CD4-positive, alpha-beta T cell (primary cell): ENCODE measurements at regions not wholly inside any gene's neighbourhood (a gene's known extent, or its start where the extent isn't known, plus 50 kb on each side); places are given as distances from the start of the nearest gene placed in this dataset.

Experiments
- ATAC-seq: fragments of 200-7000 bp; cut with Tn5 transposase; one replicate; pipeline ENCODE4 v1.10.0; 2022; ENCODE audit warnings: mild to moderate bottlenecking; ENCODE audit not compliant: poor library complexity
- CTCF ChIA-PET: fragments of 350-600 bp; sonication (Branson Sonifier 250); formaldehyde crosslinking; loops from one replicate; lab custom pipeline; 2021; ENCODE audit warnings: antibody characterized with exemption, inconsistent platforms; lab: Charles Lee
- POLR2A ChIA-PET: fragments of 350-600 bp; sonication (Branson Sonifier 250); formaldehyde crosslinking; loops from one replicate; lab custom pipeline; 2021; ENCODE audit warnings: antibody characterized with exemption, inconsistent platforms; lab: Charles Lee
- DNase-seq, 14 experiments: peaks; one replicate each; pipeline ENCODE4 v3.0.0-alpha.2; 2013 to 2020; ENCODE audit warnings: mixed read lengths in 2 of 14
- H3K27ac ChIP-seq, 2 donors: one replicate each; pipeline versions ENCODE4 v1.5.1 to v1.7.0; 2013; ENCODE audit warnings: low read length in 2 of 2, low read depth in 1 of 2, mild to moderate bottlenecking in 1 of 2
- H3K27me3 ChIP-seq, 2 experiments: 1 replicate in 1 of 2; 2 replicates in 1 of 2; pipeline versions ENCODE4 v1.6.1 to v1.7.0; 2013; ENCODE audit warnings: low read length in 2 of 2, control low read depth in 1 of 2, mild to moderate bottlenecking in 1 of 2, moderate library complexity in 1 of 2; ENCODE audit not compliant: insufficient read depth in 2 of 2, control insufficient read depth in 1 of 2
- H3K36me3 ChIP-seq: one replicate; pipeline ENCODE4 v1.6.1; 2013; ENCODE audit warnings: low read length, control low read depth; ENCODE audit not compliant: insufficient read depth
- H3K4me1 ChIP-seq: one replicate; pipeline ENCODE4 v1.6.1; 2013; ENCODE audit warnings: low read length, control low read depth; ENCODE audit not compliant: insufficient read depth
- H3K4me3 ChIP-seq: one replicate; pipeline ENCODE4 v1.5.1; 2013; ENCODE audit warnings: mild to moderate bottlenecking, low read length, moderate library complexity
- H3K9me3 ChIP-seq, 2 experiments: 1 replicate in 1 of 2; 2 replicates in 1 of 2; pipeline versions ENCODE4 v1.6.1 to v1.7.0; 2013; ENCODE audit warnings: low read length in 2 of 2, mild to moderate bottlenecking in 2 of 2, control low read depth in 1 of 2, moderate library complexity in 1 of 2; ENCODE audit not compliant: control insufficient read depth in 1 of 2, insufficient read depth in 1 of 2
- H3K27ac Mint-ChIP-seq: one replicate; pipeline ENCODE4 v1.8.0; 2020; ENCODE audit warnings: mixed read lengths
- H3K27me3 Mint-ChIP-seq: one replicate; pipeline ENCODE4 v1.8.0; 2021; ENCODE audit warnings: mixed read lengths
- H3K36me3 Mint-ChIP-seq: one replicate; pipeline ENCODE4 v1.8.0; 2021; ENCODE audit warnings: low read depth, mixed read lengths
- H3K4me1 Mint-ChIP-seq: one replicate; pipeline ENCODE4 v1.8.0; 2021; ENCODE audit warnings: low read depth, mixed read lengths
- H3K4me3 Mint-ChIP-seq: one replicate; pipeline ENCODE4 v1.8.0; 2020; ENCODE audit warnings: mild to moderate bottlenecking, mixed read lengths
- H3K9me3 Mint-ChIP-seq: one replicate; pipeline ENCODE4 v1.8.0; 2020; ENCODE audit warnings: mixed read lengths
- intact Hi-C, 2 experiments: fragments of 100-400 bp; cut with DNase I in 1 of 2; cut with micrococcal nuclease in 1 of 2; formaldehyde crosslinking; loops; one replicate each; pipeline versions ENCODE4 v1.15.1 to v1.9.0; 2023 to 2025; cut with DNase I, micrococcal nuclease
- TF ChIP-seq, protein P1 (sequence below): fragments of 200-600 bp; IDR thresholded peaks from one replicate; pipeline ENCODE4 v1.8.0; 2022; ENCODE audit warnings: antibody characterized with exemption, mild to moderate bottlenecking

DNA sequence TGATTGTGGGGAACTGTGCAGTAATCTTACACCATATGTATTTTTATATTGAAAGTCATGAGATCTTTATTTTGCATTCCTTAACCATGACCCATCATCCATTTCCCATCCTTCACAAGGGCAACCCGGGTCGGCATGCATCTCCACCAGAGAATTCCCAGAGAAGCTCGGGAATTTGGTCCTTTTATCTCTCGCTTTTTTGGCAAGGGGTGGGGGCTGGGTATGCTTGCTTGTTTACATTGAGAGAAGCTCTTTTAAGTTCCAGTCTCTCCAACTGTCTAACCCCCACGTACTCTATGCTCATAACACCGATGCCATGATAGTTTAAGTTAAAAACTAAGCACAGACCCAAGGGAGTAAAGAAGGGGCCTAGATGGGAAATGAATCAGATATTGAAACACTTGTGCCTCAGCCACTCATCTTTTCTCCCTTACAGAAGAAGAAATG, 109.9 kb upstream of the NFIB start:
- ChIA-PET CTCF (no interaction called here), POLR2A (no interaction called here)
- no peaks in the 10 kb centered on the region for H3K36me3 ChIP-seq
- no peaks in the 10 kb centered on the region for H3K36me3 Mint-ChIP-seq
- no peaks in the 10 kb centered on the region for H3K9me3 ChIP-seq
- TF ChIP-seq, protein P1, sequence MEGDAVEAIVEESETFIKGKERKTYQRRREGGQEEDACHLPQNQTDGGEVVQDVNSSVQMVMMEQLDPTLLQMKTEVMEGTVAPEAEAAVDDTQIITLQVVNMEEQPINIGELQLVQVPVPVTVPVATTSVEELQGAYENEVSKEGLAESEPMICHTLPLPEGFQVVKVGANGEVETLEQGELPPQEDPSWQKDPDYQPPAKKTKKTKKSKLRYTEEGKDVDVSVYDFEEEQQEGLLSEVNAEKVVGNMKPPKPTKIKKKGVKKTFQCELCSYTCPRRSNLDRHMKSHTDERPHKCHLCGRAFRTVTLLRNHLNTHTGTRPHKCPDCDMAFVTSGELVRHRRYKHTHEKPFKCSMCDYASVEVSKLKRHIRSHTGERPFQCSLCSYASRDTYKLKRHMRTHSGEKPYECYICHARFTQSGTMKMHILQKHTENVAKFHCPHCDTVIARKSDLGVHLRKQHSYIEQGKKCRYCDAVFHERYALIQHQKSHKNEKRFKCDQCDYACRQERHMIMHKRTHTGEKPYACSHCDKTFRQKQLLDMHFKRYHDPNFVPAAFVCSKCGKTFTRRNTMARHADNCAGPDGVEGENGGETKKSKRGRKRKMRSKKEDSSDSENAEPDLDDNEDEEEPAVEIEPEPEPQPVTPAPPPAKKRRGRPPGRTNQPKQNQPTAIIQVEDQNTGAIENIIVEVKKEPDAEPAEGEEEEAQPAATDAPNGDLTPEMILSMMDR = no peak
- intact Hi-C loops = no loop called here
- no peaks in the 10 kb centered on the region for H3K4me1 Mint-ChIP-seq
- H3K4me3 Mint-ChIP-seq = no peak overlapping the region
- H3K27ac Mint-ChIP-seq = no peak overlapping the region
- DNase-seq (no peak), ATAC-seq (no peak)
- no peak overlapping the region for H3K4me3 ChIP-seq
- H3K27ac ChIP-seq = no peak overlapping the region
- peaks cover 3% of the 10 kb centered on the region for H3K27me3 Mint-ChIP-seq
- no peaks in the 10 kb centered on the region for H3K4me1 ChIP-seq
- H3K9me3 Mint-ChIP-seq = no peaks in the 10 kb centered on the region
- peaks cover 0 to 5% of the 10 kb centered on the region in 2 experiments for H3K27me3 ChIP-seq

DNA sequence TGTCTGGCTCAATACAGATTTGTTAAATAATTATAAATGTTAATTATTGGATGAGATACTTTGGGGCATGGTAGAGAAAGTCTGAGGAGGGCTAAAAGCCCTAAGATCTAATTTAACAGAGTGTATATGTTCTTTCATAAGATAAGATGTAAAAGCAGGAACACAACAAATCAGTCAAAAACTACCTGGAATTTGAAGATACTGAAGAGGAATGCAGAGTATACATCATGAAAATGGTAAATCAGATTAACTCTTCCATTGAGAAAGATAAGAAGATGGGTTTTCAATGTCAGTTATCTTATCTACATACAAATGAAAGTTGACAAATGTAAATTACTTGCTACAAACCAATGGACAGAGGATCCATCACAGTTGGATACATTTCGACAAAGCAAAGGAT, 107.3 kb upstream of the NFIB start:
- Histone ChIP-seq H3K4me1 (no peaks in the 10 kb centered on the region), H3K27me3 (no peaks in the 10 kb centered on the region), H3K9me3 (no peaks in the 10 kb centered on the region), H3K36me3 (no peaks in the 10 kb centered on the region), H3K27ac (no peak overlapping the region), H3K4me3 (no peak overlapping the region)
- Mint-ChIP-seq H3K27ac (no peak overlapping the region), H3K9me3 (no peaks in the 10 kb centered on the region), H3K36me3 (no peaks in the 10 kb centered on the region), H3K4me3 (no peak overlapping the region), H3K4me1 (no peaks in the 10 kb centered on the region), H3K27me3 (peaks cover 5% of the 10 kb centered on the region)
- DNase-seq (no peak), ATAC-seq (no peak)
- ChIA-PET CTCF (no interaction called here), POLR2A (no interaction called here)
- TF ChIP-seq, protein P1 = no peak
- intact Hi-C loops = no loop called here

DNA sequence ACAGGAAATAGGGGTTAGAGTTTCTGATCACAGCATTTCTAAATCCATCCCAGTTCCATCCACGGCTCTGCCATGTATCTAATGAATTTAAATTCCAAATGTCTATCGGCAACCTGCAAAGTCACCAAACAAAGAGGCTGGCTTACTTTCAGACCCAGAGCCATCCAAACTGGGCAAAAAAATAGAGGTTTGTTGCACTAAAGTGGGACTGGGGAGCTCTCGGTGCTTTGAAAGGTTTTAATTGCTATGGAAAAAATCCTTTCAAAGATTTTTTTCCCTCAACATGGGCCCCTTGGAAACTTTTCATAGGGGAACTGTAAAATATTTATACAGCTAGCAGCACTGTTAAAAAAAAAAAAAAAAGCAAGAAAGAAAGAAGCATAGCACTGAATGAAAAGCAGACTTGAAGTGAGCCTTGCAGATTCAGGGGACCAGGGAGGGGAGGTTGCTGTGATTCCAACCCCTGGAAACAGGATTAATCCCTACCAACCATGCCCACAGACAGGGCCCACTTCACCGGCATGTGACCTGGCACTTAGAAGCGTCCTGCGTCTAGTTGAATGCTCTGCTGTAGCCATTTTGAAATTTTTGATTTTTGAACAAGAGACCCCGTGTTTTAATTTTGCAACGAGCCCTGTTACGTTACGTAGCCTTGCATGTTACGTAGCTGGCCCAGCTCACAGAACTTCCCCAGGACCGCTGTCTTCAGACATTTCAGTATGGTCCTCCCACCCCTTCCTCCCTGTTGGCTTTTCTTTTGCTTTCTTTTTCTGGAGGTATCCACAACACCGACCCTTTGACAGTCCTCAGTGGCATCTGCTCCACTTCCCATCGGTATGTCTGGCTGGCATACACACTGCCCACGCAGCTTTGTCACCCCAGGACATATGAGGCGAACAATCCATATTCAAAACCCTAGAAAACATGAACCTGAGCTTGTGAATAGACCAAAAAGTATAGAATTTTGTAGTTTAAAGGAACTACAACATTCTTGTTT, 105.3 kb upstream of the NFIB start:
- ATAC-seq (no peak), DNase-seq (no peak)
- Mint-ChIP-seq H3K36me3 (no peaks in the 10 kb centered on the region), H3K4me1 (no peaks in the 10 kb centered on the region), H3K4me3 (no peak overlapping the region), H3K9me3 (no peaks in the 10 kb centered on the region), H3K27me3 (peaks cover 4% of the 10 kb centered on the region), H3K27ac (no peak overlapping the region)
- Histone ChIP-seq H3K27me3 (no peaks in the 10 kb centered on the region), H3K4me1 (no peaks in the 10 kb centered on the region), H3K9me3 (no peaks in the 10 kb centered on the region), H3K27ac (no peak overlapping the region), H3K36me3 (no peaks in the 10 kb centered on the region), H3K4me3 (no peak overlapping the region)
- CTCF ChIA-PET = no interaction called here
- POLR2A ChIA-PET = no interaction called here
- TF ChIP-seq, protein P1 = no peak
- intact Hi-C loops = no loop called here
